GM12873 (cell line): ENCODE measurements at regions not wholly inside any gene's neighbourhood (a gene's known extent, or its start where the extent isn't known, plus 50 kb on each side); places are given as distances from the start of the nearest gene placed in this dataset.

ENCODE experiments used
- CTCF ChIP-seq: IDR thresholded peaks from 2 replicates; pipeline ENCODE4 v1.5.1; 2012; ENCODE audit warnings: low read depth, mild to moderate bottlenecking, moderate library complexity, low read length, control low read depth; ENCODE audit not compliant: insufficient read depth; ENCODE audit errors: missing control alignments

- TF ChIP-seq CTCF, result no peak
These were observed 254.3 kb downstream of the LTN1 start for GRCh38 chr21:28738420-28738704.

GRCh38 chr21:28737674-28738419 lies 254.8 kb downstream of the LTN1 start:
- TF ChIP-seq CTCF, result no peak

GRCh38 chr21:28734522-28735175 lies 258.0 kb downstream of the LTN1 start:
- TF ChIP-seq CTCF, result no peak

- TF ChIP-seq CTCF, result no peak
These were observed 260.9 kb downstream of the LTN1 start for GRCh38 chr21:28731700-28732321.

- TF ChIP-seq CTCF, result no peak
These were observed 262.8 kb downstream of the LTN1 start for GRCh38 chr21:28729887-28730286.

GRCh38 chr21:28727809-28728208 lies 264.9 kb downstream of the LTN1 start:
- TF ChIP-seq CTCF, result no peak

- TF ChIP-seq CTCF, result no peak
These were observed 267.3 kb downstream of the LTN1 start for GRCh38 chr21:28725396-28725795.
